ENCODE measurements at regions not wholly inside any gene's neighbourhood (a gene's known extent, or its start where the extent isn't known, plus 50 kb on each side); places are given as distances from the start of the nearest gene placed in this dataset.
A peak's percentile ranks its signal among the peaks of the same experiment; 100 is the strongest.

- TF ChIP-seq ZNF281 (CRISPR knock-in tag; IDR thresholded peaks at IDR 0.05; ENCODE audit: borderline replicate concordance) (no peak), PRDM15 (CRISPR knock-in tag; IDR thresholded peaks at IDR 0.05) (no peak), EEA1 (CRISPR knock-in tag; IDR thresholded peaks at IDR 0.05; ENCODE audit: borderline replicate concordance) (no peak), LCORL (IDR thresholded peaks at IDR 0.05) (peak; percentile 16; the same call in 1 of the 2 replicates), LCORL (CRISPR knock-in tag; IDR thresholded peaks at IDR 0.05) (no peak), ATF4 (CRISPR knock-in tag; IDR thresholded peaks at IDR 0.05) (peak in 1 of 2 experiments; percentile 41; a peak in 1 of 4 replicates), RCOR2 (CRISPR knock-in tag; IDR thresholded peaks at IDR 0.05) (peak; percentile 56; the same call in 1 of the 2 replicates), ARHGAP35 (CRISPR knock-in tag; IDR thresholded peaks at IDR 0.05; ENCODE audit: borderline replicate concordance) (no peak), MED1 (CRISPR knock-in tag; IDR thresholded peaks at IDR 0.05) (peak; percentile 38; the same call in 1 of the 2 replicates), SAFB2 (CRISPR knock-in tag; IDR thresholded peaks at IDR 0.05; ENCODE audit: borderline replicate concordance, low read depth) (no peak), EP300 (IDR thresholded peaks at IDR 0.05; ENCODE audit: low read depth in 2 of 2, low read length in 2 of 2) (peak; percentile 74 to 89; a peak in 3 of 4 replicates), EP300 (CRISPR knock-in tag; IDR thresholded peaks at IDR 0.05; ENCODE audit: borderline replicate concordance) (peak; percentile 47; the same call in 1 of the 2 replicates), ZNF644 (CRISPR knock-in tag; IDR thresholded peaks at IDR 0.05; ENCODE audit: low read depth) (0 out of 2 replicates have a peak, but pooled peaks have one; percentile 23), NFIC (IDR thresholded peaks at IDR 0.05; ENCODE audit: low read length) (peak; percentile 92), ZFY (CRISPR knock-in tag; IDR thresholded peaks at IDR 0.05) (no peak), SNAPC2 (CRISPR knock-in tag; IDR thresholded peaks at IDR 0.05) (no peak), KAT7 (CRISPR knock-in tag; IDR thresholded peaks at IDR 0.05; ENCODE audit: borderline replicate concordance) (no peak), MZF1 (CRISPR knock-in tag; IDR thresholded peaks at IDR 0.05; ENCODE audit: borderline replicate concordance) (no peak), NR2F1 (CRISPR knock-in tag; IDR thresholded peaks at IDR 0.05) (no peak), HOXD1 (CRISPR knock-in tag; IDR thresholded peaks at IDR 0.05) (no peak), ZBTB25 (CRISPR knock-in tag; IDR thresholded peaks at IDR 0.05) (peak; percentile 23; the same call in 1 of the 2 replicates), ZNF614 (CRISPR knock-in tag; IDR thresholded peaks at IDR 0.05; ENCODE audit: borderline replicate concordance) (no peak), YY1 (IDR thresholded peaks at IDR 0.05; ENCODE audit: insufficient read depth, insufficient replicate concordance, low read depth, low read length) (peak; percentile 13)
Measured at GRCh38 chr13:70890289-70890688, 782.0 kb upstream of the KLHL1 start (continued).
